HFFc6 (cell line): ENCODE measurements at regions not wholly inside any gene's neighbourhood (a gene's known extent, or its start where the extent isn't known, plus 50 kb on each side); places are given as distances from the start of the nearest gene placed in this dataset.

ENCODE experiments used
- DNase-seq: peaks from one replicate; pipeline ENCODE4 v3.0.0-alpha.2; 2018
- H3K27ac Mint-ChIP-seq: 2 replicates; pipeline ENCODE4 v1.8.0; 2020; ENCODE audit warnings: mild to moderate bottlenecking, mixed read lengths
- H3K27me3 Mint-ChIP-seq: 2 replicates; pipeline ENCODE4 v1.8.0; 2021; ENCODE audit warnings: mild to moderate bottlenecking, moderate library complexity, mixed read lengths; ENCODE audit not compliant: insufficient read depth
- H3K36me3 Mint-ChIP-seq: 2 replicates; pipeline ENCODE4 v1.8.0; 2021; ENCODE audit warnings: low read depth, mixed read lengths
- H3K4me1 Mint-ChIP-seq: 2 replicates; pipeline ENCODE4 v1.8.0; 2020; ENCODE audit warnings: low read depth, mixed read lengths
- H3K4me3 Mint-ChIP-seq: 2 replicates; pipeline ENCODE4 v1.8.0; 2020; ENCODE audit warnings: mild to moderate bottlenecking, moderate library complexity, mixed read lengths
- H3K9me3 Mint-ChIP-seq: 2 replicates; pipeline ENCODE4 v1.8.0; 2020; ENCODE audit warnings: mild to moderate bottlenecking, mixed read lengths
- CTCF ChIP-seq: fragments of 200-600 bp; sonication (generic); IDR thresholded peaks from 2 replicates; pipeline ENCODE4 v1.5.0; 2021; ENCODE audit warnings: antibody characterized with exemption, mild to moderate bottlenecking

GRCh38 chr18:41324934-41325333 lies 630.1 kb upstream of the PIK3C3 start:
- peaks cover 17% of the 10 kb centered on the region; the same call in 1 of the 2 replicates for H3K9me3 Mint-ChIP-seq
- DNase-seq: no peak
- no peaks in the 10 kb centered on the region for H3K36me3 Mint-ChIP-seq
- H3K27me3 Mint-ChIP-seq: peaks cover 1% of the 10 kb centered on the region
- H3K4me1 Mint-ChIP-seq: no peaks in the 10 kb centered on the region; the same call in 1 of the 2 replicates
- TF ChIP-seq CTCF: no peak
- H3K4me3 Mint-ChIP-seq: no peak overlapping the region
- H3K27ac Mint-ChIP-seq: no peak overlapping the region

DNA sequence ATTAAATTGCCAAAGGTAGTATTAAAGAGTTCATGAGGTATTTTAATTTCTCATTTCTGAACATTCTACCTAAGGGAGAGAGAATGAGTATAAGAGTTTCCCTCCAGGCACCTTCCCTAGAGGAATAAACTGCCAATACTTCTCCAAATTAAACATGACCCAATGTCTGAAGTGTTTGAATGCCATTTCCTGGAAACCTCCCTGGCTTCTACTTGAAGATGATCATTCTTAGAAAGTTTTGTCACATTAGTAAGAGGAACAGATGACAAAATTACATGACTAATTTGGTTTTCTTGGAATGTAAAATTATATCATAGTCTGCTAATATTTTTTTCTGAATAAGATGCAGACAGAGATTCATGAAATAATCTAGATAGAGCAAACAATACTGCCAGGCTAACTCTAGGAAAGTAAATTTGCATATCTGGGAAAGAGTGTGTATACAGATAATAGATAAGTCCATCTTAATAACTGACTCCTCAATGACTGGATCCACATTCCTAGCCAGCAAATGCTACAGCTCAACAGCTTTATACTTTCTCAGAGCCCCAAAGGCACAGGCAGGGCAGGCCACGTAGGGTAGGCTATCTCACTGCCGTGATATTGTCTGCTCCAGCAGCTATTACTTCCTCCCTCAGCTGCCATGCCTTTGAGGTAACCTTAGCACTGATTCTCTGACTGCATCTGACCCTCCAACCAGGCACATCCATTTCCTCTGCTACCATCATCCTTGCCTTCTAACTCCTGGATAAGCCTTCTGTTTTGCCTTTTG lies 630.8 kb upstream of the PIK3C3 start:
- Mint-ChIP-seq H3K36me3 (no peaks in the 10 kb centered on the region), H3K9me3 (peaks cover 15% of the 10 kb centered on the region; the same call in 1 of the 2 replicates), H3K4me3 (no peak overlapping the region), H3K27ac (no peak overlapping the region), H3K4me1 (no peaks in the 10 kb centered on the region; the same call in 1 of the 2 replicates), H3K27me3 (peaks cover 1% of the 10 kb centered on the region)
- TF ChIP-seq CTCF: no peak
- no peak for DNase-seq

DNA sequence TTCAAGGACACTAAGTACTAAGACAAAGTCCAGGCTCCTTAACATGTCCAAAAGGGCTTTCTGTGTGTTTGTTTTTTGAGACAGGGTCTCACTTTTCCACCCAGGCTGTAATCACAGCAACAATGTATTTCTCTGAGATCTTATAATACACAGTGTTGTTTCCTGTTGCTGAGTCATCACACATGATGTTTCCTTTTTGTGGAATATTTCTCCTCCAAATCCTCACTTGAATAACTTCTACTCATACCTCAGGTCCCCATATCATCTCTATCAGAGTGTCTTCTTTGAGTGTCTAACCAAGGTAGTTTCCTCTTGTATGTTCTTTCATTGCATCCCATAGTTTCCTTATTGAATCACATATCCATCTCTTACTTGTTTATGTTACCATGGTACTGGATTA lies 632.0 kb upstream of the PIK3C3 start:
- DNase-seq: no peak
- H3K4me1 Mint-ChIP-seq: no peaks in the 10 kb centered on the region; the same call in 1 of the 2 replicates
- H3K4me3 Mint-ChIP-seq: no peak overlapping the region
- TF ChIP-seq CTCF: no peak
- H3K27ac Mint-ChIP-seq: no peak overlapping the region
- H3K36me3 Mint-ChIP-seq: no peaks in the 10 kb centered on the region
- H3K27me3 Mint-ChIP-seq: peaks cover 1% of the 10 kb centered on the region; the same call in 1 of the 2 replicates
- H3K9me3 Mint-ChIP-seq: peaks cover 9% of the 10 kb centered on the region; the same call in 1 of the 2 replicates

- Mint-ChIP-seq H3K9me3 (peaks cover 8% of the 10 kb centered on the region; the same call in 1 of the 2 replicates), H3K4me1 (no peaks in the 10 kb centered on the region; the same call in 1 of the 2 replicates), H3K27me3 (peaks cover 1% of the 10 kb centered on the region), H3K4me3 (no peak overlapping the region), H3K36me3 (no peaks in the 10 kb centered on the region), H3K27ac (no peak overlapping the region)
- no peak for TF ChIP-seq CTCF
- DNase-seq: no peak
Observed at GRCh38 chr18:41320100-41320499, 634.9 kb upstream of the PIK3C3 start.

DNA sequence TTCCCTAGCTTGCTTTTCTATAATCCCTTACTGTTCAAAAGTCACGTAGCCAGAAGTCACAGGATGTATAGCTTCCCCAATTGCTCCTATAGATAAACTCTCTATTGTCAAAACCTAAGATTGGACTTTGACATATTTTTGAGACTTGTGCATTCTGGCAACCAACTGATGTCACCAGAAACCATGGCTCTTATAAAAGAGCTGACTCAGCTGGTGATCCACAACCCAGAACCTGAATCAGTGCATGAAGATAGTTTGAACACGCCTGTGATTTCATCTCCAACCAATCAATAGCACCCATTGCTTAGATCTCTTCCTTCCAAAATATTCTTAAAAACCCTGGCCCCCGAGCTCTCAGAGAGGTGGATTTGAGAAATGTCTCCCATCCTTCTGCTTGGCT lies 639.9 kb upstream of the PIK3C3 start:
- no peak overlapping the region for H3K27ac Mint-ChIP-seq
- H3K27me3 Mint-ChIP-seq: no peaks in the 10 kb centered on the region; the same call in 1 of the 2 replicates

More for the DNA sequence above, 639.9 kb upstream of the PIK3C3 start:
- DNase-seq: no peak
- TF ChIP-seq CTCF: no peak
- Mint-ChIP-seq H3K9me3 (peaks cover 4% of the 10 kb centered on the region; the same call in 1 of the 2 replicates), H3K36me3 (no peaks in the 10 kb centered on the region), H3K4me3 (no peak overlapping the region), H3K4me1 (no peaks in the 10 kb centered on the region)
